Left ventricle myocardium inferior (tissue), 1 donor: ENCODE measurements at regions not wholly inside any gene's neighbourhood (a gene's known extent, or its start where the extent isn't known, plus 50 kb on each side); places are given as distances from the start of the nearest gene placed in this dataset.
A peak's percentile ranks its signal among the peaks of the same experiment; 100 is the strongest.

Source experiments
- DNase-seq: peaks from one replicate; pipeline ENCODE4 v3.0.0-alpha.2; 2020
- H3K27ac ChIP-seq: fragments of 200-600 bp; replicated peaks from 2 replicates; pipeline ENCODE4 v1.8.0; 2021
- H3K27me3 ChIP-seq: fragments of 200-600 bp; 2 replicates; pipeline ENCODE4 v1.8.0; 2021; ENCODE audit warnings: low read depth
- H3K36me3 ChIP-seq: fragments of 200-600 bp; 2 replicates; pipeline ENCODE4 v1.8.0; 2021
- H3K4me1 ChIP-seq: fragments of 200-600 bp; 2 replicates; pipeline ENCODE4 v1.8.0; 2021
- H3K4me3 ChIP-seq: fragments of 200-600 bp; 2 replicates; pipeline ENCODE4 v1.8.0; 2021; ENCODE audit warnings: mild to moderate bottlenecking, moderate library complexity
- H3K9me3 ChIP-seq: fragments of 200-600 bp; replicated peaks from 2 replicates; pipeline ENCODE4 v1.8.0; 2021
- intact Hi-C: fragments of 100-400 bp; cut with micrococcal nuclease; formaldehyde crosslinking; loops from one replicate; pipeline ENCODE4 v1.11.0; 2022
- TF ChIP-seq, protein P1 (sequence below): fragments of 200-600 bp; IDR thresholded peaks from 2 replicates; pipeline ENCODE4 v1.8.0; 2021; ENCODE audit warnings: antibody characterized with exemption, mild to moderate bottlenecking, borderline replicate concordance
- donor health status: DM: no; HTN: yes; CAD: no; lungs with severe emphysema.

DNA sequence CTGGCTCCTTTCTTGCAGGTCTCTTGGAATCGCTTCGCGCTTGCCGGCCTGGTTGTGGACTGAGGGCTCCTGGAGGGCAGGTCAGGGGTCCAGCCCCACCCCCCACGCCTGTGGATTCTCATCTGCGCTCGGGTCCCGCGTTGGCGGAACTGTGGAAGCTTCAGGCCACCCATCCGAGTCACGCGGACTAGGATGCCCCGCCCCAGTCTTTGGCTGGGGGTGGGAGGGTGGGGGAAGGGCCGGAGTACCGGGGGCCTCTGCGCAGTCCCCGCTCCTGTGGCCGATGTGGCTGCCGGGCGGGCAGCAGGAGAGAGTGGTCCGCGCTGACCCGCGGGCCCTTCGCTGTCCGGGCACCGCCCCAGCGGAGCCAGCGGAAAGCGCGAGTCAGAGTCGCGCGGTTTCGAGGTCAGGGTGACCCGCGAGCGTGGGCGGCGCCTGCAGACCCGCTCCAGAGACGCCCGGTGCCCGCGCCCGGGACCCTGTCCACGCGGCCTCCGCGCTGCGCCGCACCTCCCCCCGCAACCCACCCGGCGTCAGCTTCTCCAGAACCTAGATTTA lies 114.2 kb downstream of the KLF13 start:
- H3K4me1 ChIP-seq: peaks cover 26% of the 10 kb centered on the region

DNA sequence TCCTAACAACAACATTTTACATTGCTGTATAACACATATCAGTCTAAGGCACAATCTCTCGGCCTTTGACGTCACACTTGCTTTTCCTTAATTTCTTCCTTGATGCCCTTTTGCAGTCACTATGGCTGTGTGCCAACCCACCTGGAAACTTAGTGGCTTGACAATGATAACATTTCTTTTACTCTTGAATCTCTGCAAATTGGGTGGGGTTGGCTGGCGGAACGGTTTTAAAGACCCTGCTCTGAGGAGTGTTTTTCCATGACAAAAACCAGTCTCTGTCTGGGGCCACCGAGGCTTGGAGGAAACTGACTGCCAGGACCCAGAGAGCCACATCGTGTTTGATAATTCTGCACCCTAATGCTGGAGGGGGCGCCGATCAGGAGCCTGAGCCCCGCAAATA lies 115.6 kb downstream of the KLF13 start:
- intact Hi-C loops: no loop called here
- no peaks in the 10 kb centered on the region for H3K27me3 ChIP-seq
- TF ChIP-seq, protein P1, sequence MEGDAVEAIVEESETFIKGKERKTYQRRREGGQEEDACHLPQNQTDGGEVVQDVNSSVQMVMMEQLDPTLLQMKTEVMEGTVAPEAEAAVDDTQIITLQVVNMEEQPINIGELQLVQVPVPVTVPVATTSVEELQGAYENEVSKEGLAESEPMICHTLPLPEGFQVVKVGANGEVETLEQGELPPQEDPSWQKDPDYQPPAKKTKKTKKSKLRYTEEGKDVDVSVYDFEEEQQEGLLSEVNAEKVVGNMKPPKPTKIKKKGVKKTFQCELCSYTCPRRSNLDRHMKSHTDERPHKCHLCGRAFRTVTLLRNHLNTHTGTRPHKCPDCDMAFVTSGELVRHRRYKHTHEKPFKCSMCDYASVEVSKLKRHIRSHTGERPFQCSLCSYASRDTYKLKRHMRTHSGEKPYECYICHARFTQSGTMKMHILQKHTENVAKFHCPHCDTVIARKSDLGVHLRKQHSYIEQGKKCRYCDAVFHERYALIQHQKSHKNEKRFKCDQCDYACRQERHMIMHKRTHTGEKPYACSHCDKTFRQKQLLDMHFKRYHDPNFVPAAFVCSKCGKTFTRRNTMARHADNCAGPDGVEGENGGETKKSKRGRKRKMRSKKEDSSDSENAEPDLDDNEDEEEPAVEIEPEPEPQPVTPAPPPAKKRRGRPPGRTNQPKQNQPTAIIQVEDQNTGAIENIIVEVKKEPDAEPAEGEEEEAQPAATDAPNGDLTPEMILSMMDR: no peak

More for the DNA sequence above, 114.2 kb downstream of the KLF13 start:
- H3K36me3 ChIP-seq: no peaks in the 10 kb centered on the region
- no peaks in the 10 kb centered on the region for H3K27me3 ChIP-seq
- peak; percentile 67 for DNase-seq
- TF ChIP-seq, protein P1: no peak
- H3K27ac ChIP-seq: peak overlapping the region; percentile 87
- intact Hi-C loops: no loop called here
- peak overlapping the region; percentile 72 for H3K4me3 ChIP-seq
- no peaks in the 10 kb centered on the region for H3K9me3 ChIP-seq

DNA sequence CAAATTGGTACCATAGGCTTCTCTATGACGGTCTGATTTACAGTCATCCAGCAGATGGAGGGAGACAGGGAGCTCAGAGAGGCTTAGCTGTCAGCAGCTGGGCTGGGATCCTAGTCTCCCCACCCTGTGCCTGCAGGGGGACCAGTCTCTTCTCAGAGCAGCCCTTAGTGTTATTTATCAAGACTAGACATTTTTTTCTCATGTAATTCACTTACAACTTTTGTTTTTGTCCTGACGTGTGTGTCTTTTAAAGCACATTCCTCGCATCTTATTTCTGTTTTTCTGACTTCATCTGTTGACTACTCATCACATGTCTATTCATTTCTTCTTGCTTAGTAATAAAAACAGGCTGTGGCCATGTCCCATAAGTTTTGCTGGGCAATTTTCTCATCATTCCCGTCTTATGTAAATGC lies 116.1 kb downstream of the KLF13 start:
- H3K9me3 ChIP-seq: no peaks in the 10 kb centered on the region
- no peak for DNase-seq
- intact Hi-C loops: no loop called here
- TF ChIP-seq, protein P1: peak; percentile 35
- H3K4me1 ChIP-seq: peaks cover 19% of the 10 kb centered on the region
- H3K4me3 ChIP-seq: no peak overlapping the region
- peak overlapping the region; percentile 47 for H3K27ac ChIP-seq
- H3K36me3 ChIP-seq: no peaks in the 10 kb centered on the region
- H3K27me3 ChIP-seq: no peaks in the 10 kb centered on the region

More for the DNA sequence above, 115.6 kb downstream of the KLF13 start:
- H3K9me3 ChIP-seq: no peaks in the 10 kb centered on the region
- peak overlapping the region; percentile 47 for H3K27ac ChIP-seq
- no peak overlapping the region for H3K4me3 ChIP-seq
- no peak for DNase-seq
- peaks cover 19% of the 10 kb centered on the region for H3K4me1 ChIP-seq
- no peaks in the 10 kb centered on the region for H3K36me3 ChIP-seq

DNA sequence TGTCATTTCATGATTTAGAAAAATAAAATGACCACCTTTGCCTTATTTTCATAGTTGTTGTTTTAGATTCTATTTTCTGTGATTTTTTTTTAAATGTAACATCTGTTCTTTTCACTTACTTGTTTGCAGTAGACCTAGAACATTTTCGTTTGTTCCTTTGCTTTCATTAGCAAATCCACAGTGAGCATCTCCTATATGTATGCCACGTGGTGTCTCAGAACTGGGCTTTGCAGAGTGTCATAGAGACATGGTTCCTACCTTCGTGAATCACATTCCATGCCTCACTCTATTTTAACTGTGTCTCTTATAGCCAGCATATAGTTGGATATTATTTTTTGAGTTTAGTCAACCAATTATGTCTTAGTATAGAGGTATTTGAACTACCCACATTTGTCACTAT lies 118.2 kb downstream of the KLF13 start:
- DNase-seq: no peak
- Histone ChIP-seq H3K27ac (no peak overlapping the region), H3K4me1 (peaks cover 19% of the 10 kb centered on the region), H3K36me3 (no peaks in the 10 kb centered on the region), H3K27me3 (no peaks in the 10 kb centered on the region), H3K9me3 (no peaks in the 10 kb centered on the region), H3K4me3 (no peak overlapping the region)
- TF ChIP-seq, protein P1: no peak
- intact Hi-C loops: no loop called here

DNA sequence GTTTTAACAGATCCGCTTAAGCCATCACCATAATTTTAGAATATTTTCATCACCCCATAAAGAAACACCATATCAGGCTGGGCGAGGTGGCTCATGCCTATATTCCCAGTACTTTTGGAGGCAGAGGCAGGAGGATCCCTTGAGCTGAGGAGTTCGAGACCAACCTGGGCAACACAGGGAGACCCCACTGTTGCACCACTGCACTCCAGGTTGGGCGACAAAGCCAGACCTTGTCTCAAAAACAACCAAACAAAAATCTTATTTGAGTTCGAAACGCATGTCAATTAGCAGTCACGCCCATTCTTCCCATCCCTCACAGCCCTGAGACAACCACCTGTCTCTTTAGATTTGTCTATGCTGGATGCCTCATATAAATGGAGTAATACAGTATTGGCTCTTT lies 119.9 kb downstream of the KLF13 start:
- Histone ChIP-seq H3K4me1 (peaks cover 5% of the 10 kb centered on the region), H3K27ac (no peak overlapping the region), H3K27me3 (no peaks in the 10 kb centered on the region), H3K36me3 (no peaks in the 10 kb centered on the region), H3K9me3 (peaks cover 13% of the 10 kb centered on the region), H3K4me3 (no peak overlapping the region)
- TF ChIP-seq, protein P1: no peak
- intact Hi-C loops: no loop called here
- DNase-seq: no peak
